Thyroid gland (tissue), 4 donors: ENCODE measurements at regions not wholly inside any gene's neighbourhood (a gene's known extent, or its start where the extent isn't known, plus 50 kb on each side); places are given as distances from the start of the nearest gene placed in this dataset.

Experiments
- CTCF ChIP-seq, 6 experiments: fragments of 200-600 bp in 3 of 6; fragments of 450-650 bp in 3 of 6; sonication (generic) in 3 of 6; IDR thresholded peaks; one replicate each; pipeline ENCODE4 v1.5.1; 2016 to 2019; ENCODE audit warnings: antibody characterized with exemption in 6 of 6, mild to moderate bottlenecking in 2 of 6, inconsistent platforms in 1 of 6, moderate library complexity in 1 of 6
- POLR2A ChIP-seq, 2 donors: fragments of 450-650 bp; IDR thresholded peaks; one replicate each; pipeline ENCODE4 v1.6.1; 2017; ENCODE audit warnings: antibody characterized with exemption in 2 of 2, mild to moderate bottlenecking in 2 of 2, moderate library complexity in 1 of 2

DNA sequence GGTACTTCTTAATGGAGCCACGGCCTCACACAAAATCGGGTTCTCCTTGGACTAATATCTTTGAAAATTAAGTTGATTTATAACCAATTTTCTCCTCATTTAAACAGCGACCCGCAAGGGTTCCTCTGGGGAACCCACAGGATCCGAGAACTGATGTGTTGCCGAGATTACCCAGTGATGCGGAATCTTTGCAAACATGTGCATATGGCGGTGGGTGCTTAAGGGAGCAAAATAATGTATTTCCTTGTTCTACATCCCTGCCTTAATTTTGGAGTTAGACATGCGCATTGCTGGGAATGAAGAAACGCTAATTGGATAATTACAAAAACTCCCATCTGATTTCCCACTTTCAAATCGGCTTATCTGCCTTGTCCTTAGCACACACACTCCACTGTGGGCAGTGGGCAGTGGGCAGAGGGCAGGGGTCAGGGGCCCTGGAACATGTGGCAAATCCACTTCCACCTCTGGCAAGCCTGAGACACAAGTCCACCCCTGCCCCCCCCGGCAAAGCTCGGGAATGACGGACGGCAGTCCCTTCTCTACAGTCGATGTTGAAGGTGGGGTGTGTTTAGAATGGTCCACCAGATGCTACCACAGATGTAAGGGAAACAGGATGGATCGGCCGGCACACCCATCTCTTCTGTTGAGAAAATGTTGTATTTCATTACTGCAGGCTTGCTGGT is 137.4 kb upstream of the CDH4 start:
- TF ChIP-seq POLR2A (IDR thresholded peaks at IDR 0.05) (no peak), CTCF (IDR thresholded peaks at IDR 0.05) (no peak)
